ENCODE measurements at regions not wholly inside any gene's neighbourhood (a gene's known extent, or its start where the extent isn't known, plus 50 kb on each side); places are given as distances from the start of the nearest gene placed in this dataset.

DNA sequence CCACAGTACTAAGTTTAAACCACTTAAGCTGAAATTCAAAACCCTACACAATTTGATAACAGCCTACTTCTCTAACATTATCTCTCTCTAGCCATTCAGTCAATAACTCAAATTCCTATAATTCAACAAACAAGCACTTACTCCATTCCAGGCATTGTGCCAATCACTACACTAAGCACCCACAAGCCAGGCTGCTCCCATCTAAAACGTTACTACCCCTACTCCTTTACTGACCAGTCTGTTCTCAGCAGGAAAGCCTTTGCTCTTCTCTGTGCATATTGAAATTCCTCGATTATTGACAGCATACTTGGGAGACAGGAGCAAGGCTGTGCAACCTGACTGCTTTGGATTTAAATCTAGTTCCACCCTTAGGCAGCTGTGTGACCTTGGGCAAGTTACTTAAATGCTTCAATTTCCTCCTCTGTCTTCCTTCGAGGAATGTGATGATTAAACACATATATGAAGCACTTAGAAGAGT, 177.2 kb upstream of the THBS1 start:
- Mint-ChIP-seq H3K4me3 (no peak overlapping the region), H3K9me3 (no peaks in the 10 kb centered on the region), H3K4me1 (ENCODE audit: unreplicated experiment) (peaks cover 18% of the 10 kb centered on the region), H3K27ac (no peak overlapping the region), H3K36me3 (no peaks in the 10 kb centered on the region), H3K27me3 (no peaks in the 10 kb centered on the region)
- DNase-seq (ENCODE audit: extremely low spot score, unreplicated experiment) = no peak
- TF ChIP-seq, protein P1, sequence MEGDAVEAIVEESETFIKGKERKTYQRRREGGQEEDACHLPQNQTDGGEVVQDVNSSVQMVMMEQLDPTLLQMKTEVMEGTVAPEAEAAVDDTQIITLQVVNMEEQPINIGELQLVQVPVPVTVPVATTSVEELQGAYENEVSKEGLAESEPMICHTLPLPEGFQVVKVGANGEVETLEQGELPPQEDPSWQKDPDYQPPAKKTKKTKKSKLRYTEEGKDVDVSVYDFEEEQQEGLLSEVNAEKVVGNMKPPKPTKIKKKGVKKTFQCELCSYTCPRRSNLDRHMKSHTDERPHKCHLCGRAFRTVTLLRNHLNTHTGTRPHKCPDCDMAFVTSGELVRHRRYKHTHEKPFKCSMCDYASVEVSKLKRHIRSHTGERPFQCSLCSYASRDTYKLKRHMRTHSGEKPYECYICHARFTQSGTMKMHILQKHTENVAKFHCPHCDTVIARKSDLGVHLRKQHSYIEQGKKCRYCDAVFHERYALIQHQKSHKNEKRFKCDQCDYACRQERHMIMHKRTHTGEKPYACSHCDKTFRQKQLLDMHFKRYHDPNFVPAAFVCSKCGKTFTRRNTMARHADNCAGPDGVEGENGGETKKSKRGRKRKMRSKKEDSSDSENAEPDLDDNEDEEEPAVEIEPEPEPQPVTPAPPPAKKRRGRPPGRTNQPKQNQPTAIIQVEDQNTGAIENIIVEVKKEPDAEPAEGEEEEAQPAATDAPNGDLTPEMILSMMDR (conservative IDR thresholded peaks at IDR 0.05) = no peak

DNA sequence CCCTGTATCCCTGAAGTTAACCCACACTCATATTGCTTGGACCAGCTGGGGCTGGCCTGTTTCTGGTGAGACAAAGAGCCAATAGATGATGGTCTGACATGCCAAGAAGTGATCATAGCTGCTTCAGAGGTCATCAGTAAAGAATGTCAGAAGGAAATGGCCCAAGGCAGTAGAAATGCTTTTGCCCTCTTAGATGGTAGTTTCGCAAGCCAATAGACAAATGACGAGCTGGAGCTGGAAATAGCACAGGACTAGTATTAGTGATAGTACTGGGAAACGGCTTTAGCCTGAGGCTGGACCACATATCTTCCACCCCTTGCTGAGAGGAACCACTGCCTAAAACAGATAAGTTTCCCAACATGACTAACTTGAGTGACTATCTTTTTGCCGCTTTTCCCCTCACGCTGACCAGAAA, 176.1 kb upstream of the THBS1 start:
- Mint-ChIP-seq H3K36me3 (no peaks in the 10 kb centered on the region), H3K4me3 (no peak overlapping the region), H3K4me1 (ENCODE audit: unreplicated experiment) (peaks cover 18% of the 10 kb centered on the region), H3K27me3 (no peaks in the 10 kb centered on the region), H3K27ac (peak overlapping the region; percentile 60), H3K9me3 (no peaks in the 10 kb centered on the region)
- TF ChIP-seq, protein P1 (conservative IDR thresholded peaks at IDR 0.05) = no peak
- no peak for DNase-seq (ENCODE audit: extremely low spot score, unreplicated experiment)

GRCh38 chr15:39406485-39406884, 174.4 kb upstream of the THBS1 start:
- no peak for DNase-seq (ENCODE audit: extremely low spot score, unreplicated experiment)
- Mint-ChIP-seq H3K4me3 (no peak overlapping the region), H3K36me3 (no peaks in the 10 kb centered on the region), H3K9me3 (no peaks in the 10 kb centered on the region), H3K27ac (no peak overlapping the region), H3K27me3 (peaks cover 3% of the 10 kb centered on the region), H3K4me1 (ENCODE audit: unreplicated experiment) (peaks cover 18% of the 10 kb centered on the region)
- TF ChIP-seq, protein P1 (conservative IDR thresholded peaks at IDR 0.05) = no peak

GRCh38 chr15:39407116-39407515, 173.8 kb upstream of the THBS1 start:
- no peak for DNase-seq (ENCODE audit: extremely low spot score, unreplicated experiment)
- Mint-ChIP-seq H3K27me3 (peaks cover 3% of the 10 kb centered on the region), H3K27ac (no peak overlapping the region), H3K36me3 (no peaks in the 10 kb centered on the region), H3K4me1 (ENCODE audit: unreplicated experiment) (peaks cover 21% of the 10 kb centered on the region), H3K9me3 (no peaks in the 10 kb centered on the region), H3K4me3 (no peak overlapping the region)
- TF ChIP-seq, protein P1 (conservative IDR thresholded peaks at IDR 0.05) = no peak

DNA sequence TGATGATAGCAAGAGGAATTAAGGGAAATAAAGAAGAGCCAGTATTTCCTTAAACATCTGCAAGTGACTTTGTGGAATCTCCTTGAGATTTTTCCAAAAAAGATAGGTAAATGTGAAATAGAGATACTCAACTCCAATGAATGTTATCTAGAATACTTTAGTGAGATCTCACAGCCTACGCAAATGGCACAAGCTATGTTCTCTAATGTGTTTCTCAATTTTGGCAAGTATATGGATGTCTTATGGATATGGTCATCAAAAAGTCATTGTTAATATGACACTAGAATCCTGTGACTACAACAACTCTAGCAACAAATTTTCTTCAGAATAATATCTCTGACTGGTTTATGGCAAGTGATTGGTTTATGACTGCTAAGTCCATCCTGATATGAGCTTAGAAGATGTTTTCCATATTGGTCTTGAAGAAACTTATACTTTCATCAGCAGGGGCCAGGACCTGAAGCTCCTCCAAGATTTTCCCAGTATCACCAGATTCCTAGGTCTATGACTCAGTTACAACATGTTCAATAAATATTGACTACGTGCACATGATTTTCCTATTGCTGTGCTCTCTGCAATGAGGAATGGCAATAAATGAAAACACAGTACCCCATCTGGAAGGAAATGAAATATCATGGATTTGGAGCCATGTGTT, 170.9 kb upstream of the THBS1 start:
- Mint-ChIP-seq H3K27me3 (peaks cover 3% of the 10 kb centered on the region), H3K4me3 (no peak overlapping the region), H3K4me1 (ENCODE audit: unreplicated experiment) (peaks cover 4% of the 10 kb centered on the region), H3K36me3 (no peaks in the 10 kb centered on the region), H3K27ac (no peak overlapping the region), H3K9me3 (no peaks in the 10 kb centered on the region)
- DNase-seq (ENCODE audit: extremely low spot score, unreplicated experiment) = no peak
- TF ChIP-seq, protein P1 (conservative IDR thresholded peaks at IDR 0.05) = no peak
